ENCODE measurements at regions not wholly inside any gene's neighbourhood (a gene's known extent, or its start where the extent isn't known, plus 50 kb on each side); places are given as distances from the start of the nearest gene placed in this dataset.
"Not testable (repeated sequence)": the region's sequence is repeated elsewhere in the genome, so short reads cannot be mapped to it uniquely, and the experiment has no call there.

GRCh38 chr7:51540906-51541305 is 224.3 kb upstream of the COBL start:
- H3K4me1 Mint-ChIP-seq (ENCODE audit: low read depth); H3K9me3 Mint-ChIP-seq (ENCODE audit: insufficient read depth); H3K36me3 Mint-ChIP-seq (ENCODE audit: low read depth); CTCF ChIA-PET; H3K4me3 Mint-ChIP-seq; POLR2A ChIA-PET; DNase-seq; ATAC-seq; H3K27ac Mint-ChIP-seq; H3K27me3 Mint-ChIP-seq (ENCODE audit: low read depth): not testable (repeated sequence)

- CTCF ChIA-PET: no interaction called here
- ATAC-seq (no peak), DNase-seq (no peak)
- no peaks in the 10 kb centered on the region for H3K4me1 Mint-ChIP-seq (ENCODE audit: low read depth)
- H3K27ac Mint-ChIP-seq: no peak overlapping the region
- POLR2A ChIA-PET: no interaction called here
- no peak overlapping the region for H3K4me3 Mint-ChIP-seq
- H3K27me3 Mint-ChIP-seq (ENCODE audit: low read depth): peaks cover 3% of the 10 kb centered on the region
- peaks cover 5% of the 10 kb centered on the region for H3K9me3 Mint-ChIP-seq (ENCODE audit: insufficient read depth)
- H3K36me3 Mint-ChIP-seq (ENCODE audit: low read depth): no peaks in the 10 kb centered on the region
Measured at GRCh38 chr7:51539840-51540239, 223.2 kb upstream of the COBL start.

GRCh38 chr7:51528172-51528571 is 211.6 kb upstream of the COBL start:
- H3K36me3 Mint-ChIP-seq (ENCODE audit: low read depth): no peaks in the 10 kb centered on the region
- H3K4me1 Mint-ChIP-seq (ENCODE audit: low read depth): no peaks in the 10 kb centered on the region
- no peak for DNase-seq
- H3K4me3 Mint-ChIP-seq: no peak overlapping the region
- H3K27ac Mint-ChIP-seq: no peak overlapping the region
- H3K9me3 Mint-ChIP-seq (ENCODE audit: insufficient read depth): no peaks in the 10 kb centered on the region
- no peak for ATAC-seq
- CTCF ChIA-PET: no interaction called here
- POLR2A ChIA-PET: no interaction called here
- no peaks in the 10 kb centered on the region for H3K27me3 Mint-ChIP-seq (ENCODE audit: low read depth)

GRCh38 chr7:51521694-51522312 is 205.2 kb upstream of the COBL start:
- H3K27me3 Mint-ChIP-seq (ENCODE audit: low read depth): no peaks in the 10 kb centered on the region
- POLR2A ChIA-PET: no interaction called here
- no peak overlapping the region for H3K4me3 Mint-ChIP-seq
- H3K4me1 Mint-ChIP-seq (ENCODE audit: low read depth): no peaks in the 10 kb centered on the region
- DNase-seq (no peak), ATAC-seq (no peak)
- no peak overlapping the region for H3K27ac Mint-ChIP-seq
- CTCF ChIA-PET: no interaction called here
- no peaks in the 10 kb centered on the region for H3K36me3 Mint-ChIP-seq (ENCODE audit: low read depth)
- no peaks in the 10 kb centered on the region for H3K9me3 Mint-ChIP-seq (ENCODE audit: insufficient read depth)

- no peak overlapping the region for H3K4me3 Mint-ChIP-seq
- H3K4me1 Mint-ChIP-seq (ENCODE audit: low read depth): no peaks in the 10 kb centered on the region
- ChIA-PET CTCF (no interaction called here), POLR2A (no interaction called here)
- no peaks in the 10 kb centered on the region for H3K9me3 Mint-ChIP-seq (ENCODE audit: insufficient read depth)
- DNase-seq (no peak), ATAC-seq (no peak)
- no peaks in the 10 kb centered on the region for H3K36me3 Mint-ChIP-seq (ENCODE audit: low read depth)
- H3K27me3 Mint-ChIP-seq (ENCODE audit: low read depth): no peaks in the 10 kb centered on the region
- no peak overlapping the region for H3K27ac Mint-ChIP-seq
Measured at GRCh38 chr7:51521054-51521453, 204.4 kb upstream of the COBL start.

GRCh38 chr7:51518646-51519045 is 202.0 kb upstream of the COBL start:
- ATAC-seq (no peak), DNase-seq (no peak)
- ChIA-PET CTCF (no interaction called here), POLR2A (no interaction called here)
- no peaks in the 10 kb centered on the region for H3K36me3 Mint-ChIP-seq (ENCODE audit: low read depth)
- H3K4me3 Mint-ChIP-seq: no peak overlapping the region
- no peak overlapping the region for H3K27ac Mint-ChIP-seq
- H3K27me3 Mint-ChIP-seq (ENCODE audit: low read depth): no peaks in the 10 kb centered on the region
- no peaks in the 10 kb centered on the region for H3K4me1 Mint-ChIP-seq (ENCODE audit: low read depth)
- no peaks in the 10 kb centered on the region for H3K9me3 Mint-ChIP-seq (ENCODE audit: insufficient read depth)

GRCh38 chr7:51517187-51517586 is 200.6 kb upstream of the COBL start:
- no peaks in the 10 kb centered on the region for H3K4me1 Mint-ChIP-seq (ENCODE audit: low read depth)
- ChIA-PET POLR2A (no interaction called here), CTCF (no interaction called here)
- no peak for DNase-seq
- H3K27ac Mint-ChIP-seq: no peak overlapping the region
- no peaks in the 10 kb centered on the region for H3K36me3 Mint-ChIP-seq (ENCODE audit: low read depth)
- H3K9me3 Mint-ChIP-seq (ENCODE audit: insufficient read depth): no peaks in the 10 kb centered on the region
- no peak overlapping the region for H3K4me3 Mint-ChIP-seq
- H3K27me3 Mint-ChIP-seq (ENCODE audit: low read depth): no peaks in the 10 kb centered on the region
- ATAC-seq: no peak

- H3K9me3 Mint-ChIP-seq (ENCODE audit: insufficient read depth): no peaks in the 10 kb centered on the region
Measured at GRCh38 chr7:51501620-51502019, 185.0 kb upstream of the COBL start.

GRCh38 chr7:51482976-51483375 is 166.4 kb upstream of the COBL start:
- H3K4me3 Mint-ChIP-seq: no peak overlapping the region
- POLR2A ChIA-PET: no interaction called here
- H3K36me3 Mint-ChIP-seq (ENCODE audit: low read depth): no peaks in the 10 kb centered on the region
- CTCF ChIA-PET: no interaction called here
- ATAC-seq (no peak), DNase-seq (no peak)
- H3K27ac Mint-ChIP-seq: no peak overlapping the region
- H3K27me3 Mint-ChIP-seq (ENCODE audit: low read depth): no peaks in the 10 kb centered on the region
- no peaks in the 10 kb centered on the region for H3K4me1 Mint-ChIP-seq (ENCODE audit: low read depth)
- no peaks in the 10 kb centered on the region for H3K9me3 Mint-ChIP-seq (ENCODE audit: insufficient read depth)

More at GRCh38 chr7:51501620-51502019, 185.0 kb upstream of the COBL start:
- no peak overlapping the region for H3K4me3 Mint-ChIP-seq
- no peaks in the 10 kb centered on the region for H3K4me1 Mint-ChIP-seq (ENCODE audit: low read depth)
- CTCF ChIA-PET: no interaction called here
- no peaks in the 10 kb centered on the region for H3K27me3 Mint-ChIP-seq (ENCODE audit: low read depth)
- ATAC-seq (no peak), DNase-seq (no peak)
- H3K27ac Mint-ChIP-seq: no peak overlapping the region
- POLR2A ChIA-PET: no interaction called here
- no peaks in the 10 kb centered on the region for H3K36me3 Mint-ChIP-seq (ENCODE audit: low read depth)

- ATAC-seq: no peak
- H3K27ac Mint-ChIP-seq: no peak overlapping the region
- H3K4me3 Mint-ChIP-seq: no peak overlapping the region
- POLR2A ChIA-PET: no interaction called here
- CTCF ChIA-PET: no interaction called here
- no peaks in the 10 kb centered on the region for H3K4me1 Mint-ChIP-seq (ENCODE audit: low read depth)
- DNase-seq: no peak
- no peaks in the 10 kb centered on the region for H3K36me3 Mint-ChIP-seq (ENCODE audit: low read depth)
- no peaks in the 10 kb centered on the region for H3K9me3 Mint-ChIP-seq (ENCODE audit: insufficient read depth)
- H3K27me3 Mint-ChIP-seq (ENCODE audit: low read depth): no peaks in the 10 kb centered on the region
Measured at GRCh38 chr7:51481421-51481820, 164.8 kb upstream of the COBL start.

GRCh38 chr7:51477819-51478218 is 161.2 kb upstream of the COBL start:
- Mint-ChIP-seq H3K4me1 (ENCODE audit: low read depth) (no peaks in the 10 kb centered on the region), H3K9me3 (ENCODE audit: insufficient read depth) (no peaks in the 10 kb centered on the region), H3K36me3 (ENCODE audit: low read depth) (no peaks in the 10 kb centered on the region), H3K4me3 (no peak overlapping the region), H3K27me3 (ENCODE audit: low read depth) (no peaks in the 10 kb centered on the region), H3K27ac (no peak overlapping the region)
- ChIA-PET POLR2A (no interaction called here), CTCF (no interaction called here)
- no peak for DNase-seq
- no peak for ATAC-seq

GRCh38 chr7:51477323-51477722 is 160.7 kb upstream of the COBL start:
- H3K36me3 Mint-ChIP-seq (ENCODE audit: low read depth): no peaks in the 10 kb centered on the region
- ATAC-seq (no peak), DNase-seq (no peak)
- H3K4me1 Mint-ChIP-seq (ENCODE audit: low read depth): no peaks in the 10 kb centered on the region
- ChIA-PET CTCF (no interaction called here), POLR2A (no interaction called here)
- no peak overlapping the region for H3K27ac Mint-ChIP-seq
- H3K9me3 Mint-ChIP-seq (ENCODE audit: insufficient read depth): no peaks in the 10 kb centered on the region
- H3K4me3 Mint-ChIP-seq: no peak overlapping the region
- peaks cover 4% of the 10 kb centered on the region for H3K27me3 Mint-ChIP-seq (ENCODE audit: low read depth)

- Mint-ChIP-seq H3K4me1 (ENCODE audit: low read depth) (peaks cover 8% of the 10 kb centered on the region), H3K27ac (no peak overlapping the region), H3K4me3 (no peak overlapping the region), H3K36me3 (ENCODE audit: low read depth) (no peaks in the 10 kb centered on the region), H3K27me3 (ENCODE audit: low read depth) (peaks cover 11% of the 10 kb centered on the region), H3K9me3 (ENCODE audit: insufficient read depth) (no peaks in the 10 kb centered on the region)
- ChIA-PET POLR2A (no interaction called here), CTCF (no interaction called here)
- DNase-seq: no peak
- ATAC-seq: no peak
Measured at GRCh38 chr7:51476026-51476425, 159.4 kb upstream of the COBL start.

All from activated CD8-positive, alpha-beta T cell treated with anti-CD3 and anti-CD28 coated beads, Interleukin-2, amount 10 ng/mL, durations not matched to agents 7 days and 5 days (primary cell).